ENCODE measurements at regions not wholly inside any gene's neighbourhood (a gene's known extent, or its start where the extent isn't known, plus 50 kb on each side); places are given as distances from the start of the nearest gene placed in this dataset.

DNA sequence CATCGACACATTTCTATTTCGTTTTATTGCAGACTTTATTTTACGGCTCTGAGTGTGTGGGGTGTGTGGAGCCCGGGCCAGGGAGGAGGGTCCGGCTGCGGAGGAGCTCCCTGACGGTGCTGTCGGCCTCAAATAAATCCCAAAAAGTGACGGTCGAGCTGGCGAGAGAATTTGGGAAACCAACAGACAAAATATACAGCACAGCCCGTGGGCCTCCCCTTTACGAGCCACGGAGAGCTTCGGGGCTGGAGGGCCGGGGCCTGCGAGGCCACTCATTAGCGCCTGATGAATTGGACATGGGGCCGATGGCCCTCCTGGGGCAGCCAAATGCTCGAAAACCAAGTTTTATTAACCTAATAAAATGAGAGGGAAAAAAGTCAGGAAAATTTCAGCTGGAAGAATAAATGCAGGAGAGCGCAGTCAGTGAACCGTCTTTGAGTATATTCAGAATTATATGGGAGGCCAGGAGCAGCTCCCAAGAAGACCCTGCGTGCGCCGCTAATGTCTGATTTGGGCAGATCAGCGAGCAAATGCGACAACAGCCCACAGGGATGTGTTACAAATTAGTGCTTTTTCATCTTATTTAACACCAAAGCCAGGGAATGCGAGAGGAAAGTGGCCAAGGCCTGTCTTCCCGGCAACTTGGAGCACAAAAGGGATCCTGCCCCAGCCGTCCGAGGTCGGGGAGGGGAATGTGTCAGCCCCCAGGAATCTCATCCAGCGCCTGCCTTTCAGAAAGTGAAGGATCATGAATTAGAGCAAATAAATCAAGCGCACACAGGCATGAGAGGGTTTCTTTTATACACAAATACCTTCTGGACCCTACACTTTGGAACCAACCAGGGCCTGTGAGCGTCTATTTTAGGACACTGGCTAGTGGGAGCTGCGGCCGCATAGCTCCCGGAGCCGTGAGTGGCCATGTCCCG is 249.1 kb downstream of the C16orf95 start:
- no peak for DNase-seq (ENCODE audit: low spot score)

DNA sequence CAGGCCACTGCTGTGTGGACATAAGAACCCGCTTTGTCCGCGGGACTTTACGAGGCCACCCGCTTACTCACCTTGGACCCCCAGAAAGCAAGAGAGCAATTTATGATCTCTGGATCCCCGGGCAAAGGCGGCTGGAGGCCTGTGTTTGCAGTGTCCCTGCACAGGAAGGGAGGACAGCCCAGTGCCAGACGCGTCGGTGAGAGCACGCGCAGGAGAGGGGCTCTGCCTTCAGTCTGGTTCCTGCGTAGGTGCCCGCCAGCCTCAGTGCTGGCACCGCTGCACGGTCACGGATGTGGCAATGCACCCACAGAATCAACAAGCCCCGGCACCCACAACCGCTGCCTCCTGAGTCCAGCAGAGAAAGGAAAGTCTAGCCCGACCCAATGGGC is 248.4 kb downstream of the C16orf95 start:
- DNase-seq (ENCODE audit: low spot score) = no peak

DNA sequence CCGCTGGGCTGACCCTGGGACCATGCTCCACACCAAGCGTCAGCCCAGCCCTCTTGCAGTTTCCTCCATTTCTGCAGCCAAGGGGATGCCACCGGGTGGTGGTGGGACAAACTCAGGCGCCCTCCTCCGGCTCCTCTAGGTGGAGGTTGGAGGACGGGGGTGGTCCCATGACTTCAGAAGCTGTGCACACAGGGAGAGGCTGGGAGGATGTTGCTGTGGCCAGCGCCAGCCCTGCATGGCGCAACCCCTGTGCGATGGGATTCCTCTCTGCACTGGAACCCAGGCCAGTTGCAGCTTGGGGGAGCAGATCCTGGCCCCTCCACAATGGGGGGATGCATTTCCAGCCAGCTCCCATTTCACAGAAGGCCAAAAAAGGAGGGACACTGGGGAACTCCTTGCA is 246.5 kb downstream of the C16orf95 start:
- DNase-seq (ENCODE audit: low spot score) = no peak

DNA sequence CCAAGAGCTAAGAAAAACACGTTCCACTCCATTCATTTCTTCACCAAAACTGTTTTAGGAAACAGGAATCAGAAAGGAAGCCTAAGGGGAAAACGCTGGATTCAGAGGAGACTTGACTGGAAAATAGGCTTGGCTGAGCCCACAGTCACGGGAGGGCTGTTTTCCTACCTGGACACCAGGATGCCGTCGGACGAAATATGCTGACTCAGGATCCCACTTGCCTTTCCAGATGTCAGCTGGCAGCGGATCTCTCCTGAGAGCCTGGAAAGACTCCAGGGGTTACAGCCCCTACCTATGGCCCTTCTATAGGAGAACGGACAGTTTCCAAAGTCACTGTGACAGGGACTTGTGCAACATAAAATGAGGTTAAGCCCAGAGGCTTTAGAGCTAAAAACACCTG is 245.1 kb downstream of the C16orf95 start:
- DNase-seq (ENCODE audit: low spot score) = no peak

DNA sequence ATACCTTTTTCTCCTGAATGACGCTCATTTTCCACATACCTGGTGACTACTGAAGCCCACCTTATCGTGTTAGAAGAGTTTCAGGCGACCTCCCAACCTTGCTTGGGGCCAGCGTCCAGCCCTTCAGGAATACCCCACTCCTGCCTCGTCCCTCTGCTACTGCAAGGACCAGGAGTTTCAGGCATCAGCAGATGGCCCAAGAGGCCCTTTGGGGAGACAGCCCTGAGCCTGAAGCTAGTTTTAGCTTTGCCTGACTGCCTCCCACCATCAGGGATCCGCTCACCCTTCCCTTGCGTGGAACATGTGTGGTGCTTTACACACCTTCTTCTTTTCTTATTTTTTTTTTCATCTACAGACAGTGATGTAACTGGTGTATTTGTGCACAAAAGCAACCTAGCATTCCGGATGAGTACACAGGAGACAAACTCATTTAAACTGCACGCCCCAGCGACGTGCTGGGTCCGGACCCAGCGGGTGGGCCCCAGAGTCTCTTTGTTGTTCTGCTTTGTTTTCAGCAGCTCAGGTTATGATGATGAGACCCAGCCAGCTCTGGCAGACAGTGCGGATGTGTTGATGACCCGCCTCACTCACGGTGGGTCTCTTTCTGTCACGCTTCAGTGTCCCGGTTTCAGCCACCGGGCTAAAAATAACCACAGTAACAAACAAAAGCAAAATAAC is 242.4 kb downstream of the C16orf95 start:
- no peak for DNase-seq (ENCODE audit: low spot score)

DNA sequence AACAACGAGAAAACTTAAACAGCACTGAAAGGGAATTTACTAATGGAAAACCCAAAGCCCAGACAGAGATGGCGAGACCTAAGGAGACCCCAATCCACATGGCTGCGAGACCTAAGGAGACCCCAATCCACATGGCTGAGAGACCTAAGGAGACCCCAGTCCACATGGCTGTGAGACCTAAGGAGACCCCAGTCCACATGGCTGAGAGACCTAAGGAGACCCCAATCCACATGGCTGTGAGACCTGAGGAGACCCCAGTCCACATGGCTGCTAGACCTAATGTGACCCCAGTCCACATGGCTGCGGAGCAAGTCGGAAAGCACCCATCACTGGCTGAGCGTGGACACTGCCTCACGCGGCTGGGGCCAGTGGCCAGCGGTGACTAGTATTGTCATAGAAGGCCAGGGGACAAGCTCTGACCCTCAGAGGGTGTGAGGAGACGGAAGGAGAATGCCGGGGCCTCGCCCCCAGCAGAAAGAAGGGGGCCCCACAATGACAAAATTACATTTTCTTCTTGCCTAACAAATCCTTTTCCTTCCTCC is 241.8 kb downstream of the C16orf95 start:
- no peak for DNase-seq (ENCODE audit: low spot score)

DNA sequence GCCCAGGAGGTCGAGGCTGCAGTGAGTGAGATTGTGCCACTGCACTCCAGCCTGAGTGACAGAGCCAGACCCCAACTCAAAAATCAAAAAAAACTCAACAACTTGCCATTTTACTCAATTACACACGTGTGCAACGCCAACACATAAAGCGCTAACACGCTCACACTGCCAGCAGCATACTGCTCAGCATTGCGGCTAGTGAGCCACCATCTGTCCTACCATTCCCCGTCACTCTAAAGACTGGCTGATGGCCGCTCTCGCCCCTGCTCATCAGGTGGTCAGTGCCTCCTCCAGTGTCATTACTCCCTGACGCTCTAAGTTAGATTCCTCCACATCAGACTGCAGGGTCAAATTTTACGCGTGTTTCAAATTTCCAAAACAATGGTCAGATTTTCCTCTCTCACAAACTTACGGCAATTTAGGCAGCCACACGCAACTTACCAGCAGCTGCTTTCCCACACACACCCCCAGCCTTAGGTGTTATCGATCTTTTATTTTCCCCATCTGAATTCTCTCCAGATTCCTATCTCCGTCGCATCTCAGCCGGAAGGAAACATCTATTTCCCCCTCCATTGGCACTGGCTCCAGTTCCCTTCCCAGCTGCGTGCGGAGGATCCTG is 240.8 kb downstream of the C16orf95 start:
- DNase-seq (ENCODE audit: low spot score) = no peak

DNA sequence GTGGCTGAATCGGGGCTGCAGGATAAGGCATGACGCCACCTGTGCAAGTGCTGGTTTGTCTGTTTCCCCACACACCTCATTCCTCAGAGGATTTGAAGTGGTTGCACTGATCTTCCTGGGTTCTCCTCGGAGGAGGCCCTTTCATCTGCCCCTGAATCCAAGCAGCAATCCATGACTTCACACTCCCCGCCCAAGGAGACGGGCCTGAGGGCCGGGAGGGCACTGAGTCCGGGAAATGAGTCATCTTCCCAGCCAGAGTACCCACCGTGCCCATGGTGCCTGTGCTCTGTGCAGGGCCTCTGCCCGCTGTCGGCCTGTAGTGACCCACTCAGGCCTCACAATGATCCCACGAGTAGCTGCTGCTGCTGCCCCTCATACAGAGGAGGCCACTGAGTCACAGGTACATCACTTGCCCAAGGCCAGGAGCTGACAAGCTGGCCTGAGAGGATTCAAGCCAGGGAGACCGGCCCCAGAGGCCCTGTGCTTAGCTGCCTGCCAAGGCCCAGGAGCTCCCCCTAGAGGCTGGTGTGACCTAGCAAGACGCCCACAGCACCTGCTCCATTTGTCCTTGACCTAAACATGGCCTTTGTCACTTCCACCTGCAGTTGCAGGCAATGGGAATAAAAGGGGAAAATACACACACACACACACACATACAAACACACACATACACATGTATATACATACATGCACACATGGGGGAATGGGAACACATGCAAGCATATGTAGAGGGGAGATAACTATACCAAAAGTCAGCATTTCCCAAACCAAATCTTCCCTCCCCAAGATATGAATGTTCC is 240.0 kb downstream of the C16orf95 start:
- DNase-seq (ENCODE audit: low spot score) = peak; percentile 66

DNA sequence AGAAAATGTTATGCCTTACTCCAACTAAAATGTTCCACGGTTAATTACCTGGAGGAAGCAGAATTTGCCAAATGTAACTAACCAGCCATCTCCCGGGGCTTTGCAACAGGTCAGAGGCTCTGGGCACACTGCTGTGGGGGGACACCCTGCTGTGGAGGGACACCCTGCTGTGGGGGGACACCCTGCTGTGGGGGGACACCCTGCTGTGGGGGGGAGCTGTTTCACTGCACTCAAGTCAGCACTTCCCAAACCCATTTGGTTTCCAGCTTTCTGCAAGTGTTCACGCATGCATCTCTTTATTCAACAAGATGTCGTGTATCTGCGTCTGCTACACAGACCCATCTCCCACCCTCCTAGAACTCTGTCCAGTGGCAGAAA is 239.5 kb downstream of the C16orf95 start:
- DNase-seq (ENCODE audit: low spot score) = no peak

DNA sequence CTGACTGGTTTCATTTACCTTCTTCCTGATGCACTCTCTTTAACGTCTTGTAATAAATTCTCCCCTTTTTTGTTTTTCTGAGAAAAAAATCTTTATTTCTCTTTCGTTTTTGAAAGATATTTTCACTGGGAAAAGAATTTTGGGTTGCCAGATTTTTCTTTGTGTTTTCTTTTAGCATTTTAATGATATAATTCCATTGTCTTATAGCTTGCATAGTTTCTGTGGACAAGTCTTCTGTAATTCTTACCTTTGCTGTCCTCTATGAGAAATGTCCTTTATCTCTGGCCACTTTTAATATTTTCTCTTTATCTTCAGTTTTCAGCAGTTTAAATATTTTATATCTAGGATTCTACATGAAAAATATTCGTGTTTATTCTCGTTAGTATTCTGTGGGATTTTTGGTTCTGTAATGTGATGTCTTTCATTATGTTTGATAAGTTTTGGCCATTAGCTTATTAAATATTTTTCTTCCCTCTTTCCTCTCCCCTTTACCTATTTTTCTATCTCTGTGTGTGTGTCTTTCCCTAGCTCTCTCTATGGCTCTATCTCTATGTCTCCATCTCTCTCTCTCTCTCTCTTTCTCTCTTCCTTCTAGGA is 236.5 kb downstream of the C16orf95 start:
- peak; percentile 16 for DNase-seq (ENCODE audit: low spot score)

DNA sequence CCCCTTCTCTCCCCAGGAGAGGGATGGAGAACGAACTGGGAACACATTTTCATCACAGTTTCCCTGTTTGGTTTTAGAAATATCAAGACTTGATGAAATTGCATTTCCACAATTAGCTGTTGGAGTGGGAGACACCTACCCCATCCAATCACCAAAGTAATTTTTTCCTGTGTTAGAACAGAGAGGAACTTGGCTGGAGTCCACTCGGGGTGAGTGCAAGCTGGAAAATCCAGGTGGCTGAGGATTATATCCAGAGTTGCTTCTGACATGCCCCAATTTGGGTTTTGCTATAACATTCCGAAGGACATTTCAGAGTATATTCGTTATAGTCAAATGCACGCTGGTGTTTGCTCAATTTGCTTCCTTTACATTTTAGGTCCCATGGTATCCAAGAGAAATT is 231.8 kb downstream of the C16orf95 start:
- DNase-seq (ENCODE audit: low spot score) = no peak

DNA sequence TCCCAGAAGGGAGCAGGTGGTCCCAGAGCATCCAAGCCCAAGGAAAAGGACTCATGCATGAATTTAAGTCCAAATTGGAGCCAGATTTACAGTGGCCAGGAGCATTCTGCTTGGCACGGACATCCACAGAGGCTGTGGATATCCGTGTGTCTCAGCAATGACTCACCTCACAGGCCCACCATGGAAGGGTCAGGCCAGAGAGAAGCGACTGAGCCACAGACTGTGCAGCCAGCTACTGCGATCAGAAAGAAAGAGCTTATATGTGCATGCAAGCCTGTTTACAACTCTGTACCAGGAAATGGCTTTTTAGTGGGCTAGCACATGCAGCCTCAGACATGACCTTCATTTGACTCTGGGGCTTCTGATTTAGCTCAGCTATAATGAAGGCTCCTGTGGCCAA is 231.0 kb downstream of the C16orf95 start:
- DNase-seq (ENCODE audit: low spot score) = no peak

DNA sequence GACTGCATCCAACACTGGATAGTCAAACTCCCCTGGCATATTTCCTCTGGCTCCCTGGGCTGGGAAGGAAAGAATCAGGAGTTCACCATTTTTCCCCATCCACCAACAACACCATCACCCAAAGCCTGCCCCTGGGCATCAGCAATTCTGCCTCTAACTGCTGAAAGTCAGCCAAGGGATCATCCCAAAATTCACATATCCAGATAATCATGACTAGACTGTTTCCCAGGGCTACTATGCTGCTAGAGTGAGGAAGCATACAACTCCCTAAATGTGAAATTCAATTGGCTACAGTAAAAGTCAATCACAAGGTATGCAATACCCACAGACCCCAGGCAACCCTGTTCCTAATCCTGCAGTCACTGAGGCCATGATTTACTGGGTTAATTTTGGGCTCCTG is 230.6 kb downstream of the C16orf95 start:
- no peak for DNase-seq (ENCODE audit: low spot score)

DNA sequence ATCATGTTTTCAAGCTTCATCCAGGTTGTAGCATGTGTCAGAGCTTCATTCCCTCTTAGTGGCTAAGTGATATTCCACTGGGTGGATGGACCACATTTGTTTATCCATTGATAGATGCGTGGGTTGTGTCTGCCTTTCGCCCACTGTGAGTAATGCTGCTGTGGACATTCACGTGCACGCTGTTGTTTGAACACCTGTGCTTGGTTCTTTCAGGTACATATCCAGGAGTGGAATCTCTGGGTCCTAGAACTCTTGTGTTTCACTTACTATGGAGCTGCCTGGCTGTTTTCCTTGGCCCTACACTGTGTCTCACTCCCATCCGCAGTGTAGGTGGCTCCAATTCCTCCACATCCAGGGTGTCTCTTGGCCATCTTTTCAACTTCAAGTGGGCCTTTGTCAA is 224.2 kb downstream of the C16orf95 start:
- no peak for DNase-seq (ENCODE audit: low spot score)

DNA sequence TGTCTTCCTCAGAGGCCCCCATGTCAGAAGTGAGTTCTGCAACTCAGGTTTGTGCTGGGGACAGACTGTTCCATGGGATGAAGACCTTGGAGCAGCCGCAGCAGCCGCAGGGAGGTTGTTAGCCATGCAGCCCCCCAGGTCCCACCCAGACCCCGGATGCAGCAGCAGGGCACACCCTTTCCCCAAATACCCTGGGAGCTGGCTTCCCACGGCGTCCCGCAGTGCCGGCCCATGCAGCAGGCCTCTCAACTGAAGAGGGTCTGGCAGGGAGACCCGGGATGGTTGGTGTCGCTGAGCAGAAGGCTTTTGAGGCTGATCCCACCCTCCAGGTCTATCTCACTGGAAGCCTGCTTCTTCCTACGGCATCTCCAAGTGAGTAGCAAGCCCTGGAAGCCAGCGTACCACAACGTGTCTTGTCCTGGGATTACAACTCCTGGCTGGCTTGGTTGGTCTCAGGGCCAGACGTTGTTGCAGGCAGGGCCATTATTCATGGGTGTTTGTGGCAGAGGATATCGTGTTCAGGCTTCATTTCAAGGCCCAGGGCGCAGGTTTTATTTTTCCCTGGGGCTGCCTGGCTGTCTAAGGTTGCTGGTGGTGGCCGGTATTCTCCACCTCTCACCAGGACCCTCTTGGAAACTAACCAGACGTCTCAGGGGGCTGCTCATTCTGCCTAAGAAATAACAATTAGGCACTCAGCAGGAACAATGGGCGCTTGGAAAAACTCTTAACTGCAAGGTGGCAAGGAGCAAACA is 223.2 kb downstream of the C16orf95 start:
- no peak for DNase-seq (ENCODE audit: low spot score)

DNA sequence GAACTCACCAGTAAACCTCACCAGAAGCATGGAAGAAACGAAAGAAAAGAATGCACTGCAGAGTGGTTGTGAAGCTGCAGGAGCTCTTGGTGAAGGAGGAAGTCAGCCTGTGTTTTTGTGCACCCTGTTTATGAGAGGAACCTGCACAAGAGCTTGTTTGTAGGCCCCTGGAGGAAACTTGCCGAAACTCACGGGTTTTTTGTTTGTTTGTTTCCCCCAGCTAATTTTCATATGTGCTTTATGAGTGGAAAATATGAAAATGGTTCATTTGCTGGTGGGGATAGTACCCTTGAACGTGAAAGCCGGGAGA is 222.7 kb downstream of the C16orf95 start:
- DNase-seq (ENCODE audit: low spot score) = no peak

DNA sequence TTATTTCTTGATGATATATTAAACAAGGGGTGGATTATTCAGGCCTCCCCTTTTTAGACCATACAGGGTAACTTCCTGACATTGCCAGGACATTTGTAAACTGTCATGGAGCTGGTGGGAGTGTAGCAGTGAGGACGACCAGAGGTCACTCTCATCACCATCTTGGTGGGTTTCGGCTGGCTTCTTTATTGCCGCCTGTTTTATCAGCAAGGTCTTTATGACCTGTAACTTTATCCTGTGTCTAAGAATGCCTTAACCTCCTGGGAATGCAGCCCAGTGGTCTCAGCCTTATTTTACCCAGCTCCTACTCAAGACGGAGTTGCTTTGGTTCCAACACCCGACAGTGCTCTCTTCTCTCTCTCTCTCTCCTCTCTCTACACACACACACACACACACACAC is 221.9 kb downstream of the C16orf95 start:
- DNase-seq (ENCODE audit: low spot score) = no peak

DNA sequence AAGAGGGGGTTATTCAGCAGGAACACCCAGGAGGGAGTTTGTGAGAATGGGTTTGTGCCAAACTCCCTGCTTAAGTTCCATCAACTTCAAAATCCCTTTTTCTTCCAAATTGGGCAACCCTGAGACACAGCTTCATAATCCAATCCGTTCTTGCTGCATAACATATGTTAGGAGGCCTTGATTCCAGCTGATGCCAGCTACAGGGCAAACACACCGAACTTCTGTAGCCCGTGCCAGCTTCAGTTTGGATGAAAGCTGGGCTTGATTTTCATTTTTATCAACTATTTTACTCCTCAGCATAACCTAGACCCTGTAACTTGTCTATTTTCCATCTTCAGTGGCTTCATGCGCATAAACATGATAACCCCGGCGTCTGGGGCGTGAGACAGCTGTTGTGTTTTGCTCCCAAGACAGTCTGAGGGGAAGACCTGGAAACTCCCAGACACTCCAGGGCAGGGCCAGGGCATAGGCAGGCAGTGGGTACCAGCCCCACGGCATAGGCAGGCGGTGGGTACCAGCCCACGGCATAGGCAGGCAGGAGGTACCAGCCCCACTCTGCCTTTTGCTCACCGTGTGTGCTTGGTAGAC is 220.4 kb downstream of the C16orf95 start:
- no peak for DNase-seq (ENCODE audit: low spot score)

DNA sequence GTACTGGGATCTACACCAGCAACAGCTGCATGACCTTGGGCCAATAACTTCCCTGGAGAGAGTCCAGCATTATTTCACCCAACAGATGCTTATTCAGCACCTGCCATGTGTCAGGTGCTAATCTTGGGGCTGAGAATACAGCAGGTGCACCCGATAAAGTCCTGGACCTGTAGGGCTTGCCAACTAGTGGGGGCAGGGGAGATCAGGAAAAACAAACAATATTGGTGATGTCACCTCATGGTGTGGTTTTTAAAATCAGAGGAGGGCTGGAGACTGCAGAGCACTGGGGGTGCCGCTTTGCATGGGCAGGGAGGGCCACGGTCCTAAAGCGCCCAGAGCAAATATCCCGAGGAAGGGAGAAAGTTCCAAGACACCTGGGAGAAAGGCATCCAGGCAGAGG is 218.8 kb downstream of the C16orf95 start:
- no peak for DNase-seq (ENCODE audit: low spot score)

DNA sequence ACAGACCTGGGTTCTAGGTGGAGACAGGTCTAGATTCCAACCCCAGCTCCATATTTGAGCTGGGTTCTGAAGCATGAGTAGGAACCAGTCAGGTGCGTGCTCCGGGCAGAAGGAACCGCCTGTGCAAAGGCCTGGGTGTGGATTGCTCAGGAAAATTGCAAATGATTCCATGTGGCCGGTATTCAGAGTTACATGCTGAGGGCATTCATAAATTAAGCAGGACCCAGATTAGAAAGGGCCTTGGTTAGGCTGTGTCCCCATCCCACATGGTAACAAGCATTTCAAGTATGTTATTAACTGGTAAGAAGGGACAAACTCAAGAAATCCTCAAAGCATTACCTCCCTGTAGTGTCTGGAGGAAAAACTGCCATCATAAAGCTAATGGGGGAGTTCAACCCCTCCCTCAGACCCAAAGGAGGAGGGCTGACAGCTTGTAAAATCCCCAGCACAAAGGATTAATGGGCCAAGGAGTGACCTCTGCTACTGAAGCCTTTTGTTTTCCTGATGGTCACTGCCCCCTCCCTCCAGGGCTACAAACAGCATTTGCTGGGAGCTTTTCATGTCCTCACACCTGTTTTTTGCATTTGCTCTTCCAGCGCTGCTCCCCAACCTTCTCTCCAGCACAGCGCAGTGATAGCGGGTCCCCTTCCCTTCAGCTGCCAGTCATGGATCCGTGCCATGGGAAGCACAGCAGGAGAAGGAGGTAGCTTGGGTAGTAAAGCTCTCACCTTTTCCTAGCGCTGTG is 218.0 kb downstream of the C16orf95 start:
- no peak for DNase-seq (ENCODE audit: low spot score)
